ENCODE measurements at regions not wholly inside any gene's neighbourhood (a gene's known extent, or its start where the extent isn't known, plus 50 kb on each side); places are given as distances from the start of the nearest gene placed in this dataset.

DNA sequence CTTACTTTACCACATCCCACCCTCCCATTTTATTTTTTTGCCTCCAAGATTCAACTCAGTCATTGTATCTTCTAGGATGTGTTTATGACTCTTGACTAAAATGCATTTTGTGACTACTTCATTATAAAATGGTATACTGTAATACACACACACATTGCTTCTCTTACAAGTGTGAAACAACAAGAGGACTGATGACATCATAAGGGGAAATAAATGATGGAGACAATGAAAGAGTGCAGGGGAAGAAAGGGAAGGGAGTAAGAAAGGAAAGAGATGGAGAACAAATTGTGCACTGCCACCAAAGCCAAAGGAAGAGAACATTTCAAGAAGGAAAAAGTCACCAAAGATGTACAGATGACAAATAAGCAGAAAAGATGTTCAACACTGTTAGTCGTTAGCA, 102.6 kb downstream of the CD164 start:
- TF ChIP-seq POLR2A (IDR thresholded peaks at IDR 0.05; ENCODE audit: low read length) (no peak), GATA1 (IDR thresholded peaks at IDR 0.05; ENCODE audit: low read depth, low read length) (no peak)
